HG03159 (cell line): ENCODE measurements at regions not wholly inside any gene's neighbourhood (a gene's known extent, or its start where the extent isn't known, plus 50 kb on each side); places are given as distances from the start of the nearest gene placed in this dataset.
A peak's percentile ranks its signal among the peaks of the same experiment; 100 is the strongest.

ENCODE experiments used
- ATAC-seq: cut with Tn5 transposase; IDR thresholded peaks from one replicate; pipeline ENCODE4 v1.9.1; 2021; ENCODE audit warnings: mild to moderate bottlenecking, moderate library complexity; ENCODE audit not compliant: unreplicated experiment

DNA sequence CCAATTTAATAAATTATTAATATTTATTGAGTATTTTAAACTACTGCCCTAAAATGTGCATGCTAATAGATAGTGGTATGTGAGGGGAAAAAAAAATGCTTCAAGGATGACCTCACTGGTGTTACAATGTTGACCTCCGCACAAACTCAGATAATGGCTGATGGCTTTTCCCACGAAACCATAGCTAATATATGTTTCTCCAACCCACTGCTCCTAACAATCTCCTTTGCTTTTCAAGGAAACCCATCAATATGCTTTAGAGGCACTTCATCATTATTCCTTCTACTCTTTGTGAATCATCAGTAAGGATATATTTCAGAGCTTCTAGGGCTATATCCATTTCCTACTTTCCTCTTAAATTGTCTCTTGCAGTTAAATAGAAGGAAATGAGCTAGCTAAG, 1752.0 kb upstream of the TENM3 start:
- no peak for ATAC-seq

DNA sequence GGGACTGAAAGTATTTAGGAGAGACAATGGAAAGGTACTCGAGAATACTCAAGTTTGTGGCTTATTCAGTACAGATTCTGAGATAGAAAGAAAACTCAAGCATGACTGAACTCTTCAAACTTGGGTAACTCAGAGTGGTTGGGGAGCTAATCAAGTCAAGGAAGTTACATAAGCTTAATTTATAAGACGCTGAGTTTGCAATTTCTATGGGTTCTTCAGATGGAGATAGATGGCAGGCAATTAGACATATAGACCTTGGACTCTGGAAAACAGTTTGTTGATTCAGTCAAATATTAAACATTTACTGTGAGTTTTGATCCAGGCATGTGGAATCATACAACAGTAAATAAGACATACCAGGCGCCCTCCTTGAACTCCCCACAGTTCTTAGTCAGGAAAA, 1749.9 kb upstream of the TENM3 start:
- no peak for ATAC-seq

DNA sequence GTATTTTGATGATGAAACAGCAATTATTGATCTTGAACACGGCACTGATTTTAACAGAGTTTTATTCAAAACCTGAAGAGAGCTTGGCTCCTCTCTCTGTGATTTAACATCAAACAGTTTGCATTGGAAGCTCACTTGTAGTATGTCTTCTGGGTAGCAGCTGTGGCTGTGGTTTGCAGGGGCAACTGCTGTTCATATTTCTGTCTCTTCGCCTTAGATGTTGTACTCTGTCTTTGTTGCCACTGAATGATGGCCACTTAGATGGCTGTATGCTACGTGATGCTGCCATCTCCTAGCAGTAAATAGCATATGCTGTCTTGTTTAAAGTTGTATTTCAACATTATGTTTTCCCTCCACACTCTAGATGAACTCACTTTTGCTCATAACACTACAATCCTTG, 1743.0 kb upstream of the TENM3 start:
- ATAC-seq = no peak

DNA sequence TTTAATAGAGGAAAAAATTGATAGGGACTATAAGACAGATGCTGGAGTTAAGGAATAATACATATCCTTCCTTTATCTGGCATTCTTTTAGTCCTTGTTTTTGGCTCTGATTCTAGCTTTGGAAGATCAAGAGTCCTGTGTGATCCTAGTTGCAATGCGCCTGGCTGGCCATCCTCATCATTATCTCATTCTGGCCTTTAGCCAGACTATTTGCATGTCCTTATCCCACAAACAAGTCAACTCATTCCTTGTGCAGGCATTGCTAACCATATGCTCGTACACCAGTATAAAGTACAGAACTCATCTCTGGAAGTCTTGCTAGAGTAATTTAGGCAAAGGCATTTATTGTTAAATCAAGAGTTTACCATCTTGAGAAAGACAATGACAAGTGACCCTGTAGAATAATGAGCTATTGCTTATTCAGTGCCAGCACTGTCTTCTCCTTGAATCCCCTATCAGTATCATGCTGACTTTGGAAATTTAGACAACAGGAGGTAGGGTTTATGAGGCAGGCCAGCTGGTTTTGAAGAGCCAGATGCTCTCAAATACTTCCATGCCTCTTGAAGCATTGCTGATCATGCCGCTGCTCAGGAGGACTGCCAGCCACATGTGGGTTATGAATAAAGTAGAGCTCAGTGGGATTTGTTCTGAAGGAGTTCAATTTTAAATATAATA, 1730.3 kb upstream of the TENM3 start:
- ATAC-seq = no peak

DNA sequence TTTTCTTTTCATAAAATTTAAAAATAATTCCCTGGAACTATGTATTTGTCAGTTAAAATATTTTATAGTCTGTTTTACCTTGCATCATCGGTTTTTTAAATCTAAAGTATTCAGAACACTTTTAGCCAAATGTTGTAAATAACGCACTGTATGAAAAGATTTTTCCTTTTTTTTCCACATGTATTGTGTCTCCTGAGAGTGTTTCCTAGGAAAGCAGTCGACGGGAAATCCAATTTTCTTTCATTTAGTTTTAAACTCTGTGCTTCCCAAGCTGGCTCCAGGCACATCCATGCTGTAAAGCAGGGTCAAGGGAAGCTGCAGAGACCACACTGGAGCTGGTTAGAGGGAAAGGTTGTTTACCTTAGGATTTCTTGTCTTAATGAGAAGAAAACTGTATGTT, 1724.3 kb upstream of the TENM3 start:
- ATAC-seq = no peak

DNA sequence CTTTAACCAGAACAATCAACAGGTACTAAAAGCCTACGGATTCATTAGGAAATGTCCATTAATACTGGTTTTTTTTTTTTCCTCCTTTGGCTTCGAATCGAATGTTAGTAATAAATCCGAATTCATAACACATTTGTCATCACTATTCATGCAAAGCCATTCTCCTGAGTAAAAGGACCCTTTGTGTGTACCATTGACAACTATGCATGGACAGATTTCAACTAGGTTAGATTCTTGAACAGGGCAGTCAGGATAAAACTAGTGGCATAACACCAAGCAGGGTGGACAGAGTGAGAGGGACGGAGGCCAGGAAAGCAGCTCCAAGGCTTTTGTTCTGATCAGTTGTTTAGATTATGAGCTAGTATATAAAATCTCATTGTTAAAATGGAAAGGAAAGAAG, 1722.0 kb upstream of the TENM3 start:
- ATAC-seq = no peak

DNA sequence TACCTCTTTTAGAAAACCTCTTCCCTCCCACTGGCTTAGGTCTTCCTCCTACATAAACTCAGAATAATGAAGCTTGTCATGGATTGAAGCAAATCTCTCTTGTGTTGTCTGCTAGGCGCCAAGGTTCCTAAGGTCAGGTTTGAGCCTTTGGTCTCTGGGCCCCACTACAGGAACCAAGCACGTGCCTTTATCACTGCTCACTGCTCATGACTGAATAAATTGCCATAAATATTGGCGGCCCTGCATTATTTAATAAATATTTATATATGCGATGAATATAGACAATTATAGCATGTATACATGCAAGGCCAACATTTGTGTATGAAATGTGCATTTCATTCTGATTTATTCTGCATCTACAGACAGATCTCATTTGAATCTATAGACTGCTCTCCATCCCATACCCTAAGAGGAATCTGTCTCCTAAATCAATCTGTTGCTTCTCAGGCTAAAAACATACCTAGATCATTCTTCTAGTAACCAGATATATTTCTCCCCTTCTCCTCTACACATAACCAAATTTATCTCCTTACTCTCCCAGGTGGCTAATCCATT, 1717.6 kb upstream of the TENM3 start:
- ATAC-seq = no peak

DNA sequence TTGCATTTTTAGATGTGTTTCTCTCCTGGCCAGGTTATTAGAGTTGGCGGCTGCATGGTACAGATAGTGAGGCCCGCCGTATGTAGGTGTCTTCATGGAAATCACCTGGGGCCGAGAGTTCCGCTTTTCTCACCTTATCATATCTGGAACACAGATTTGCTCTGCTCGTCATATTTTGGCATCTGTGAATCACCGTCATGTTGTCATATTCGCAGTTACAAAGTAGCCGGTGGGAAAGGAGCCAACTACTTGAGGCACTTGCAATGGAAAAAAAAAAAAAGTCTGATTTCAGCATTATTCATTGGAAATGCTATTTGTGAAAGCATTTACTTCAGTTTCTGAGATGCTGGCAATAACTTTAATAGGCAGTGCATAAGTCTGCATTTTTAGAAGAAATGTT, 1715.2 kb upstream of the TENM3 start:
- no peak for ATAC-seq

DNA sequence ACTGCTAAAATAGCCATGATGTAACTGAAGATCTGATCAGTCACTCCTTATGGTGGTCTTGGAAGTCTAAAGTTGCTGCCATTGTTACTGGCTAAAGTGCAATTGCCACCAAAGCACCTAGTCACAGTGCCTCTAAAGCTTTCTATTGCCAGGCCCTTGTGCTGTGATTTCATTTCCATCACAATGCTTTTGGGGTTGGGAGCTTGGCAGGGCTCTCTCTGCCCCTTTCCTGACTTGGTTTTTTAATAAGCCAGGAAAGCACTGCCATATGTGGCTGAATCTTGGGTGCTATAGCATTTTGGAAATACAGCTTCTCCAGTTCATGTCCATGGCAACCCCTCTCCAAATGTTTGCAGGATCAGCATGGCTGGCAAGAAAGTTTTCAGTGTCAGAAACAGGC, 1712.4 kb upstream of the TENM3 start:
- no peak for ATAC-seq

DNA sequence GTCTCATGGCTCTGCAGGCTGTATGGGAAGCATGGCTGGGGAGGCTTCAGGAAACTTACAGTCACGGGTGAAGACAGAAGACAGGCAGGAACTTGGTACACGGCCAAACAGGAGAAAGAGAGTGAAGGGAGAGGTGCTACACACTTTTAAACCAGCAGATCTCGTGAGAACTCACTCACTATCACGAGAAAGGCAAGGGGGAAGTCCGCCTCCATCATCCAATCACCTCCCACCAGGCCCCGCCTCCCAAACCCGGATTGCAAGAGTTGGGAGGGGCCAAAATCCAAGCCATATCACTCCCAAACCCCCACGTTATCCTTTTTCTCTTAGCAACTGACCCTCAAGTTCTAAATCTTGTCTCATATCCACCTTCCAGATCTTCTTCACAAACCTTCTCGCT, 1710.5 kb upstream of the TENM3 start:
- ATAC-seq = no peak

DNA sequence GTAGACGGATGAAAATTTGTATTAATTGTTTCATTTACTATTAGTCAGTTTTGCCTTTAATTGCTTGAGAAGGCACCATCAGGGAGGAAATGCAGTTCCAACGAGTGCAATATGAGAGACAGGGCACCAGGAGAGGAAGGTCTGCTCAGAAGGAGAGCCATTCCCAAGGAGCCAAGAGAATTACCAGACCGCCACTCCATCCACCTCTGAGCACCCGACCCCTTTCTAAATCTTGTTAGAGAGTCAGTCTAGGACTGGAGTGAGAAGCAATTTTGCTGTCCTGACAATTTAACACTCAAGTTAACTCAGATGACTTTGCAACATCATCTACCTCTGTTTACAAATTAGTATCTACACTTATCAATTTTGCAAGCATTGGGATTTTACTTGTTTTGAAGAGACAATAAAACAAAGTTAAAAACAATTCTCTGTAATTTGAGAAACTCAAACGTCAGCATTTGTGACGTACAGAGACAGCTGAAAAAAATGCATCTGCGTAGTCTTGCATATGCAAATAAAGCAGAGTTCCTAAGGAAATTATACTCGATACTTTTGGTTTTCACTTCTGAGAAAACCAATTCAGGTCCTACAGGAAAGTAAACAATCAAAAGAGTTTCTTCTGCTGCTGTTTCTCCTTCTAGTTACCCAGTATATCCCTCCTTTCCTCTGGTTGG, 1704.7 kb upstream of the TENM3 start:
- no peak for ATAC-seq

DNA sequence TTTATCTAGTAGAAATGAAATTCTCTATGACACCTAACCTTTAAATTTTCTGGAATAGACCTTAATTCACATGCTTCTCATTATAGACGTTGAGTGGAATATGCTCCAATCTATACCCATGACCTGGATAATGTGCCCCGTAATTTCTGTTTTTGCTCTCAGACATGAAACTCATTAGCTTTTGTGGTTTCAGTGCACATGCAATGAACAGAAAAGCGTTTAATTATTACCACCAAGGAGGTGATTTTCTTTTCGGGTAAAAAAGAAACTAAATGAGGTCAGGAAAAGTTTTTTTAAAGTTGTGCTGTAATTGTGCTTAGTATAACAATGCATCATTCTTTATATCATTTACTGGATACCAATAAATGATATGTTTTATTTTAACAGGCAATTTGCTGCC, 1703.9 kb upstream of the TENM3 start:
- peak; percentile 77 for ATAC-seq

DNA sequence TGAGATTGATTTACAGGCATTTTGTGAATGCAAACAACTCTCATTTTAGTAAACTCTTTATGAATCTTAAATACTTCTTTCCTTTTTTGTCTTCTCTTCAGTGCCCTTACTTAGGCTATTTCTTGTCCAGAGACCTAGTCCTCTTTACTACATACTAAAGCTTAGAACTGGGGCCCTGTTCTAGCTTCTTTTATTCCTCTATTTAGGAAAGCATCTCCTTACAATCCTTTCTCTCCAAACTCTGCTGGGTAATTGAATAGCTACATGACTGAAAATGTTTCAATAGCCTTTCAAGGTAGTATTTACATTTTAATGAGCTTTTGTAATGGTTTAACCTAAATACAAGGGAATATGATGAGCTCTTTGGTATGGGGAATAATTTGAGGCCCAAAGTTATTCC, 1701.5 kb upstream of the TENM3 start:
- no peak for ATAC-seq

DNA sequence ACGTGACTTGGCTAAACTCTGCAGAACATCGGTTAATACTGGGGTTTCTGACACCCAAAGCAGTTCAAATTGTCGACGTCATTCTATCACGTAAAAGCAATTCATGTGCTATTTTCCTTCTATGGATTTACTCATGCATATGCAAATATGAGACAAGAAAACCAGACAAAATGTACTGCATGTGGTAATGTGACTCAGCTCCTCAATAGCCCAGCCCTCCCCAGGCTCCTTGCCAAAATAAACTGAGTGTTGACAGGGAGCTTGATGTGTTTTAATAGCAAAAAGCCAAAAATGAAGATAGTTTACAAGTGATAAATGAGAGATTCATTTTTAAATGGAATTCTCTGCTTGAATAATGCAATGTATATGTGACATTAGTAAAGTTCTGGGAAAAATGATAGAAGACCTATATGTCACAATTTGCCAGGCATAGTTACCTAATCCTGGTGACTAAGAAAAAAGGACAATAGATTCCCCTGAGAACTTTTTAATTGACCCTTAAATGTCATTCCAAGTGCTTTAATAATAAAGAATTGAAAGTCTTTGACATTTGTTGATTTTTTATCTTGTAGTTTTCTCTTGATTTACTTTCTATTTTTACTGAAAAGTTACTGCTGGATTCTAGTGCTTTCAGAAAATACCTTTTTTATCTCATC, 1700.6 kb upstream of the TENM3 start:
- ATAC-seq = no peak

DNA sequence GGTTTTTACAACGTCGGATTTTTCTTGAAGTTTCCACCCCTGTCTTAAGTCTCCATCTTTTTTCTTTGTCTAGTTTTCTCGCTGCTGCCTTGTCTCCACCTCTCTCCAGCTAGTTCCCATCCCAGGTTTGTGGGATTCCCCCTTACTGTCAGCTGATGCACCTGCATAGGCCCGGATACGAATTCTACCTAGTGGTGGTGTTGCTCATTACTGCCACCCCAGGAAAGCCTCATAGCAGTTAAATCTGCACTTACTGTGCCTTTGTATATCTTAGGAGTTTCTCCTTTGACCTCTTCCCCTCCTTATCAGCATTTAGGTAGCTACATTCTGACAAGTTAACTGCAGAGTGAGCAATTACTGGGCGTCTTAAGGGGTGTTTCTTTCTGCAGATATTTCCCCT, 1693.1 kb upstream of the TENM3 start:
- ATAC-seq = no peak

DNA sequence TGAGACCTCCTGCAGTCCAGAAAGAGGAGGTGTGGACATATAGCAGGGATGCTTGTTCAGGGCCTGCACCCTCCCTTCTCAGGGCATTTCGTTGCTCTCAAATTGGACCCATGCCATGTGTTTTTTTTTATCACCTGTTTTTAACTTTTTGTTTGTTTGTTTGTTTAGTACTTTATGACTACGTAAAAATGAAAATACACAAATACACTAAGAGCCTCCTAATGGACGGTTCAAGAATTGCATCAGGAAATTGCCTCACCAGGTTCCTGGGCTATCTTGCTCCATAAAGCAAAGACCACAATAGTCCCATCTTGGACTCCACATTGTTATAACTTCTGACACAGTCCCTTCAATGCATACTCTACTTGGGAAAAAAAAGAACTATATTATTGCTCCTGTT, 1685.9 kb upstream of the TENM3 start:
- peak; percentile 74 for ATAC-seq

DNA sequence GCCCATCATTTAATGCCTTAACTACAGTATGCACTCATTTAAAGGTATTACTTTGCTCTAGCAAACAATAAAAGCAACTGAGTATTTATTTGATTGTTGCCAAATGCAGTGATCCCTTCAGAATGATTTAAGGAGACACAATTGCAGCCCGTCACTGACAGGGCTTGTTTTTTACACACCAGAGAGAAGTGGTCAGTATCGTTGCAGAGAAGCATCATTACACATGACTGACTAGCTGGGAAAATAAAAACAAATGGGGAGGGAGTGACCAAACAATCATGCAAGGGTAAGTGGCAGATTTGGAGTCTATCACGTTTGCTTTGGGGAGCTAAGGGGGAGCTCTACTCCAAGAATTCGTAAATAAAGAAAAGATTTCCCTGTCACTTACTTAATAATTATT, 1685.3 kb upstream of the TENM3 start:
- ATAC-seq = no peak

DNA sequence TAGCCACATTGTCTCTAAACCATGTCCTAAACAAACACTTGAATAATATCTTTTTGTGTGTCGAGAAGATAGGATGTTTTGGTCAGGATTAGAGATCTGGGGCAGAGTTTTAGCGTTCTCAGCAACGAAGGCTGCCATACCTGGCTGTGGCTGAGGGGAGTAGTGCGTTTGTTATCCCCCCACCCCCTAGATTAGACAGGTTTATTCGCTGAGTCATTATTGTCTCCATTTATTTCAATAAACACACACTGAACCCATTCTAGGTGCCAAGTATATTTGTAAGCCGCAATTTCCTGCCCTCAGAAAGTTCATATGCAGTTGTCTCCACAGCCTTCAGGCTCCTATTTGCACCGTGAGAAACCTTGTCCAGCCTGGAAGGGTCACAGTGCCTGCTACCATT, 1684.8 kb upstream of the TENM3 start:
- ATAC-seq = no peak

DNA sequence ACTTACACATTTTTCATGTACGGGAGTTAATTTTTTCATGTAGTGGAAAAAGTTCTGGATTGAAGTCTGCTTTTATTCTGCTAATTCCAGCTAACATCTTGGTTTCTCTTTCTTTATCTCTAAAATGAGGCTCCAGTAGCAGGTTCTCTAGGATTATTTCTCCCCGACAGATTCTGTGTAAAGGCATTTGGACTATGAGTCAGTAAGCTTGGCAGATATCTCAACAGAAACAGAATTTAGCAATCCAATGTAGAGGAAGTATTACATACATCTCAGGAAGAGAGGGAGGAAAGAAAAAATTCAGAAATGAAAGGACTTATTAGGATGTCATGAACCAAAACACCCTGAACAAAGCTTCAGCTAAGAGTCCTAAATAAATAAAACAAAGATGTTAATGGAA, 1682.3 kb upstream of the TENM3 start:
- no peak for ATAC-seq

DNA sequence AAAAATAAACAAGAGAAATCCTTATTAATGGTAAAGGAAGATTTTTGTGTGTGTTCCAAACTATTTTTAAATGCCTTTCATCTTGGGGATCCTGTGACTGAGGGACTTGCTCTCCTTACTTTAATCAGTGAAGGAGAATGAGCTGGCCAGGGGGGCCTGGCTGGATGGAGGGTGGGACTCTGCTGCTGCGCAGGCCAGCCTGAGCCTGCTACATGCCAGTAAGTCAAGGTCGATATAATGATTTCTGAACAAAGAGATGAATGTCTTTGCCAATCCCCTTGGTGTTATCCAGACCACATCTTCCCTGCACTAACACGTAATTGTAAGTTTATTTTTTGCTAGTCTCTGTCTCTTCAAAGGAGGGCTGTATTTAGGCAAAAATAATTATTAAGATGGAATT, 1679.2 kb upstream of the TENM3 start:
- ATAC-seq = no peak

DNA sequence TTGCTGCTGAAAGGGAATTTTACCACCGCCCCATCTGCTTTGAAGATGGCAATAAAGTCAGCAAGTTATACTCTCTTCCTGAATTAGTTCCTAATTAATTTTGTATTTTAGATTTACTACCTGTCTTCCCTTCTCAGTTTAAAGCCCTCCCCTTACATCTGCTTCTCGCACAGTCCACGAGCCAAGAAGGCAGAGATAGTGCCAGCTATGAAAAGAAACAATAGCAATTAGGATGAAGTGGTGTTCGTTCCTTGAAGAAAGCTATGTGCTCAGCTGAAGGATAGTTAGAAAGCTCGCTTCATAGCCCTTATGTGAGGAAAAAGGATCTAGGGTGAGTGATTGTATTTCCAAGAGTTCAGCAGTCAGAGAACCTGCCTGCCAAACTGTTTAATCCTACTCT, 1678.8 kb upstream of the TENM3 start:
- no peak for ATAC-seq

DNA sequence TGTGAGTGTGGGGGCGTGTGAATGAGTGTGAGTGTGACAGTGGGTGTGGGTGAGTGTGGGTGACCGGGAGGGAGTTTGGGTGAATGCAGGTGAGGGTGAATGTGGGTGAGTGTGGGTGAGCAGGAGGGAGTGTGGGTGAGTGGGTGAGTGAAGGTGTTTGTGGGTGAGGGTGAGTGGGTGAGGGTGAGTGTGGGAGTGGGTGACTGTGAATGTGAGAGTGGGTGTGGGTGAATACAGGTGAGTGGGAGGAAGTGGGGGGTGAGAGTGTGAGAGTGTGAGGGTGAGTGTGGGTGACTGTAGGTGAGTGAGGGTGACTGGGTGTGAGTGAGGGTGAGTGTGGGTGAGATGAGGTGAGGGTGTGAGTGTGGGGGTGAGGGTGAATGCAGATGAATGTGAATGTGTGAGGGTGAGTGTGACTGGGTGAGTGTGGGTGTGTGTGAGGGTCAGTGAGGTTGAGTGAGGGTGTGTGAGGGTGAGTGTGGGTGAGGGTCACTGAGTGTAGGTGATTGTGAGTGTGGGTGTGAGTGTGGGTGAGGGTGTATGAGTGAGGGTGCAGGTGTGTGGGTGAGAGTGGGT, 1677.3 kb upstream of the TENM3 start:
- no peak for ATAC-seq
